ENCODE measurements at regions not wholly inside any gene's neighbourhood (a gene's known extent, or its start where the extent isn't known, plus 50 kb on each side); places are given as distances from the start of the nearest gene placed in this dataset.

DNA sequence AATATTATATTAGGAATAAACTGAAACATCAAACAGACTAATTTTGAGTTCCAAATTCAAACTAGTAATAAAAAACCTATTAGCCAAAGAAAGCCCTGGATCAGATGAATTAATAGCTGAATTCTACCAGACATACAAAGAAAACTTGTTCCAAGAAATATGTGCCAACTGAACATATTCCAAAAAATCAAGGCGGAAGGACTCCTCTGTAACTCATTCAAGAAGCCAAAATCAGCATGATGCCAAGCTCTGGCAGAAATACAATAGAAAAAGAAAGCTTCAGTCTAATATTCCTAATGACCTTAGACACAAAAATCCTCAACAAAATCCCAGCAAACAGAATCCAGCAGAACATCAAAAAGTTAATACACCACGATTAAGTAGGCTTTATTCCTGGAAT is 619.1 kb upstream of the COX7C start:
- Histone ChIP-seq H3K27me3 (no peaks in the 10 kb centered on the region), H3K4me3 (no peak overlapping the region), H3K36me3 (no peaks in the 10 kb centered on the region), H3K27ac (no peak overlapping the region), H3K4me1 (no peaks in the 10 kb centered on the region), H3K9me3 (no peaks in the 10 kb centered on the region)
- DNase-seq = no peak
- TF ChIP-seq POLR2A (IDR thresholded peaks at IDR 0.05) (no peak), POLR2AphosphoS5 (IDR thresholded peaks at IDR 0.05) (no peak), EP300 (IDR thresholded peaks at IDR 0.05; ENCODE audit: low read depth) (no peak), CTCF (IDR thresholded peaks at IDR 0.05) (no peak)
- 30 to 60% methylated on average over 2 of the region's 2 CpGs for WGBS, 2 donors (ENCODE audit: low coverage in 1 of 2)
- in situ Hi-C loops (cut with MboI; ENCODE audit: low pct_ligation_motif_present in 1 of 4, low pct_unique_long_range_greater_than_20kb in 1 of 4, low sequenced_read_pairs in 3 of 4) (no loop called here), intact Hi-C loops (cut with DNase I; ENCODE audit: low total_unique reads) (no loop called here)

GRCh38 chr5:86008293-86008692 is 609.4 kb upstream of the COX7C start:
- no peaks in the 10 kb centered on the region for H3K27me3 ChIP-seq
- 77 to 88% methylated on average over 2 of the region's 2 CpGs for WGBS, 2 donors (ENCODE audit: low coverage in 1 of 2)
- intact Hi-C loops (cut with DNase I; ENCODE audit: low total_unique reads) (no loop called here), in situ Hi-C loops (cut with MboI; ENCODE audit: low pct_ligation_motif_present in 1 of 4, low pct_unique_long_range_greater_than_20kb in 1 of 4, low sequenced_read_pairs in 3 of 4) (no loop called here)
- no peaks in the 10 kb centered on the region for H3K36me3 ChIP-seq
- H3K27ac ChIP-seq = no peak overlapping the region
- H3K9me3 ChIP-seq = no peaks in the 10 kb centered on the region
- DNase-seq = no peak
- H3K4me3 ChIP-seq = no peak overlapping the region
- no peak for TF ChIP-seq POLR2AphosphoS5 (IDR thresholded peaks at IDR 0.05)
- no peak for TF ChIP-seq POLR2A (IDR thresholded peaks at IDR 0.05)
- no peak for TF ChIP-seq CTCF (IDR thresholded peaks at IDR 0.05)
- no peak for TF ChIP-seq EP300 (IDR thresholded peaks at IDR 0.05; ENCODE audit: low read depth)
- no peaks in the 10 kb centered on the region for H3K4me1 ChIP-seq

GRCh38 chr5:86008704-86009103 is 609.0 kb upstream of the COX7C start:
- Histone ChIP-seq H3K9me3 (no peaks in the 10 kb centered on the region), H3K36me3 (no peaks in the 10 kb centered on the region), H3K27ac (no peak overlapping the region), H3K4me3 (no peak overlapping the region), H3K27me3 (no peaks in the 10 kb centered on the region), H3K4me1 (no peaks in the 10 kb centered on the region)
- intact Hi-C loops (cut with DNase I; ENCODE audit: low total_unique reads) = no loop called here
- in situ Hi-C loops (cut with MboI; ENCODE audit: low pct_ligation_motif_present in 1 of 4, low pct_unique_long_range_greater_than_20kb in 1 of 4, low sequenced_read_pairs in 3 of 4) = no loop called here
- TF ChIP-seq EP300 (IDR thresholded peaks at IDR 0.05; ENCODE audit: low read depth) (no peak), CTCF (IDR thresholded peaks at IDR 0.05) (no peak), POLR2AphosphoS5 (IDR thresholded peaks at IDR 0.05) (no peak), POLR2A (IDR thresholded peaks at IDR 0.05) (no peak)
- 87 to 88% methylated on average over 1 to 3 of the region's 3 CpGs for WGBS, 2 donors (ENCODE audit: low coverage in 1 of 2)
- DNase-seq = no peak

GRCh38 chr5:86011937-86012336 is 605.8 kb upstream of the COX7C start:
- H3K9me3 ChIP-seq = no peaks in the 10 kb centered on the region
- H3K4me1 ChIP-seq = no peaks in the 10 kb centered on the region
- in situ Hi-C loops (cut with MboI; ENCODE audit: low pct_ligation_motif_present in 1 of 4, low pct_unique_long_range_greater_than_20kb in 1 of 4, low sequenced_read_pairs in 3 of 4) = no loop called here
- no peak for TF ChIP-seq EP300 (IDR thresholded peaks at IDR 0.05; ENCODE audit: low read depth)
- H3K27me3 ChIP-seq = no peaks in the 10 kb centered on the region
- H3K4me3 ChIP-seq = no peak overlapping the region
- no peak for DNase-seq
- no peak overlapping the region for H3K27ac ChIP-seq
- no peaks in the 10 kb centered on the region for H3K36me3 ChIP-seq
- WGBS, 2 donors (ENCODE audit: low coverage in 1 of 2) = 89 to 100% methylated on average over 1 of the region's 1 CpG
- intact Hi-C loops (cut with DNase I; ENCODE audit: low total_unique reads) = no loop called here

DNA sequence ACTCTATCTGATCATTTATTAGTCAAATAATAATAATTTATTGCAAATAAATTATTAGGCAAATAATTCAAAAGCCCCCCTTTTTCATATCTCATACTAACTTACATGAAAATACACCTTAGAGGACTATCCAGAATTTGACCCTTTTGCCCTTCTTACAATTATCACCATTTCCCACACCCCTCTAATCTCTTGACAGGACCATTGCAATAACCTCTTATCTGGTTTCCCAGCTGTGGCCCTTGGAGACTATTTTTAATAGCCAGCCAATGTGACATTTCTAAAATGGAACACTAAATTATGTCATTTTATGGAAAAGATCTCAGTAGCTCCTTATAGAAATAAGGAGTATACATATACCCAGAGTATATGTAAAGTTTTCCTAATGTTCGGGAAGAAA is 588.4 kb upstream of the COX7C start:
- no peak overlapping the region for H3K27ac ChIP-seq
- no peaks in the 10 kb centered on the region for H3K36me3 ChIP-seq
- WGBS, 2 donors (ENCODE audit: low coverage in 1 of 2) = 71 to 88% methylated on average over 1 of the region's 1 CpG
- DNase-seq = no peak
- intact Hi-C loops (cut with DNase I; ENCODE audit: low total_unique reads) (no loop called here), in situ Hi-C loops (cut with MboI; ENCODE audit: low pct_ligation_motif_present in 1 of 4, low pct_unique_long_range_greater_than_20kb in 1 of 4, low sequenced_read_pairs in 3 of 4) (no loop called here)
- TF ChIP-seq CTCF (IDR thresholded peaks at IDR 0.05) (no peak), POLR2A (IDR thresholded peaks at IDR 0.05) (no peak), POLR2AphosphoS5 (IDR thresholded peaks at IDR 0.05) (no peak), EP300 (IDR thresholded peaks at IDR 0.05; ENCODE audit: low read depth) (no peak)
- no peaks in the 10 kb centered on the region for H3K4me1 ChIP-seq
- no peaks in the 10 kb centered on the region for H3K9me3 ChIP-seq
- no peaks in the 10 kb centered on the region for H3K27me3 ChIP-seq
- no peak overlapping the region for H3K4me3 ChIP-seq

All from transverse colon (tissue), 4 donors.